Upper lobe of left lung (tissue), 6 donors: ENCODE measurements at regions not wholly inside any gene's neighbourhood (a gene's known extent, or its start where the extent isn't known, plus 50 kb on each side); places are given as distances from the start of the nearest gene placed in this dataset.

Experiments
- ATAC-seq, 2 donors: fragments of 200-7000 bp; cut with Tn5 transposase; one replicate each; pipeline ENCODE4 v1.9.1; 2022; ENCODE audit warnings: mild to moderate bottlenecking in 2 of 2, moderate library complexity in 2 of 2; ENCODE audit not compliant: low FRiP score in 2 of 2
- DNase-seq, 2 donors: peaks; one replicate each; pipeline ENCODE4 v3.0.0-alpha.2; 2019 to 2020
- H3K27ac ChIP-seq, 4 donors: fragments of 200-600 bp; sonication (generic); one replicate each; pipeline ENCODE4 v1.5.1; 2016 to 2019
- H3K27me3 ChIP-seq, 4 donors: fragments of 200-600 bp; sonication (generic); one replicate each; pipeline ENCODE4 v1.5.1; 2017 to 2019
- H3K36me3 ChIP-seq, 4 donors: fragments of 200-600 bp; sonication (generic); one replicate each; pipeline ENCODE4 v1.5.1; 2016 to 2019
- H3K4me1 ChIP-seq, 4 donors: fragments of 200-600 bp; sonication (generic); one replicate each; pipeline ENCODE4 v1.5.1; 2018 to 2019
- H3K4me3 ChIP-seq, 4 donors: fragments of 200-600 bp; sonication (generic); one replicate each; pipeline ENCODE4 v1.5.1; 2017 to 2019; ENCODE audit warnings: mild to moderate bottlenecking in 2 of 4, moderate library complexity in 1 of 4
- H3K9me3 ChIP-seq, 4 donors: fragments of 200-600 bp; sonication (generic); one replicate each; pipeline ENCODE4 v1.5.1; 2018 to 2019
- EP300 ChIP-seq, 4 donors: sonication (generic); formaldehyde crosslinking; IDR thresholded peaks; one replicate each; pipeline ENCODE4 v1.5.1; 2017; ENCODE audit warnings: antibody characterized with exemption in 4 of 4, control low read depth in 2 of 4
- POLR2A ChIP-seq, 4 donors: fragments of 450-650 bp; IDR thresholded peaks; one replicate each; pipeline ENCODE4 v1.5.1; 2016 to 2017; ENCODE audit warnings: antibody characterized with exemption in 4 of 4, mild to moderate bottlenecking in 2 of 4
- POLR2AphosphoS5 ChIP-seq, 2 donors: sonication (generic); formaldehyde crosslinking; IDR thresholded peaks; one replicate each; pipeline ENCODE4 v1.5.1; 2017; ENCODE audit warnings: antibody characterized with exemption in 2 of 2
- WGBS, 2 donors: methylation state at CpG; one replicate each; pipeline ENCODE4 v1.1.5; 2017 to 2018; 5-methylcytosine and 5-hydroxymethylcytosine counted together
- TF ChIP-seq, protein P1 (sequence below), 6 experiments: fragments of 450-650 bp in 4 of 6; fragments of 200-600 bp in 2 of 6; sonication (generic) in 2 of 6; IDR thresholded peaks; one replicate each; pipeline ENCODE4 v1.5.1; 2016 to 2019; ENCODE audit warnings: antibody characterized with exemption in 6 of 6
- donor health status: DM: no; HTN: no; CAD: no; lungs with moderate emphysema.
- donor health status: DM: no; HTN: yes; CAD: no; lungs with severe emphysema.

DNA sequence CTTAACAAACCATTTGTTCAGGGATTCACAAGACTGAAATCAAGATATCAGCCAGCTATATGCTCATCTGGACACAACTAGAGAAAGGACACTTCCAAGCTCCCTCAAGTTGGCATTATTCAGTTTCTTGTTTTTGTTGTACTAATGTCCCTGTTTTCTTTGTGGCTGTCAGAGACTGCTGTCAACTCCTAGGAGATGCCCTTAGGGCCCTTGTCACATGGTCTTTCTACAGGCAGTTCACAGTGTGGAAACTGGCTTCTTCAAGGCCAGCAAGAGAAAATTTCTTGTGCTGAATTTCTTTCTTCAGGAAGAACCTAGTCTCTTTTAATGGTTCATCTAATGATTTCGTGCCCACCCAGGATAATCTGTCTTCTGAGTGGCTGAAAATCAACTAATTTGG lies 677.2 kb upstream of the MAN1A1 start:
- WGBS, 2 donors: 80% methylated on average over 1 of the region's 1 CpG
- H3K27me3 ChIP-seq: no peaks in the 10 kb centered on the region
- H3K9me3 ChIP-seq: no peaks in the 10 kb centered on the region
- no peak for TF ChIP-seq EP300 (IDR thresholded peaks at IDR 0.05)
- TF ChIP-seq POLR2AphosphoS5 (IDR thresholded peaks at IDR 0.05): no peak
- TF ChIP-seq, protein P1, sequence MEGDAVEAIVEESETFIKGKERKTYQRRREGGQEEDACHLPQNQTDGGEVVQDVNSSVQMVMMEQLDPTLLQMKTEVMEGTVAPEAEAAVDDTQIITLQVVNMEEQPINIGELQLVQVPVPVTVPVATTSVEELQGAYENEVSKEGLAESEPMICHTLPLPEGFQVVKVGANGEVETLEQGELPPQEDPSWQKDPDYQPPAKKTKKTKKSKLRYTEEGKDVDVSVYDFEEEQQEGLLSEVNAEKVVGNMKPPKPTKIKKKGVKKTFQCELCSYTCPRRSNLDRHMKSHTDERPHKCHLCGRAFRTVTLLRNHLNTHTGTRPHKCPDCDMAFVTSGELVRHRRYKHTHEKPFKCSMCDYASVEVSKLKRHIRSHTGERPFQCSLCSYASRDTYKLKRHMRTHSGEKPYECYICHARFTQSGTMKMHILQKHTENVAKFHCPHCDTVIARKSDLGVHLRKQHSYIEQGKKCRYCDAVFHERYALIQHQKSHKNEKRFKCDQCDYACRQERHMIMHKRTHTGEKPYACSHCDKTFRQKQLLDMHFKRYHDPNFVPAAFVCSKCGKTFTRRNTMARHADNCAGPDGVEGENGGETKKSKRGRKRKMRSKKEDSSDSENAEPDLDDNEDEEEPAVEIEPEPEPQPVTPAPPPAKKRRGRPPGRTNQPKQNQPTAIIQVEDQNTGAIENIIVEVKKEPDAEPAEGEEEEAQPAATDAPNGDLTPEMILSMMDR (IDR thresholded peaks at IDR 0.05): no peak
- TF ChIP-seq POLR2A (IDR thresholded peaks at IDR 0.05): no peak
- ATAC-seq (no peak), DNase-seq (no peak)
- H3K4me1 ChIP-seq: no peaks in the 10 kb centered on the region
- H3K4me3 ChIP-seq: no peak overlapping the region
- no peak overlapping the region for H3K27ac ChIP-seq
- no peaks in the 10 kb centered on the region for H3K36me3 ChIP-seq

DNA sequence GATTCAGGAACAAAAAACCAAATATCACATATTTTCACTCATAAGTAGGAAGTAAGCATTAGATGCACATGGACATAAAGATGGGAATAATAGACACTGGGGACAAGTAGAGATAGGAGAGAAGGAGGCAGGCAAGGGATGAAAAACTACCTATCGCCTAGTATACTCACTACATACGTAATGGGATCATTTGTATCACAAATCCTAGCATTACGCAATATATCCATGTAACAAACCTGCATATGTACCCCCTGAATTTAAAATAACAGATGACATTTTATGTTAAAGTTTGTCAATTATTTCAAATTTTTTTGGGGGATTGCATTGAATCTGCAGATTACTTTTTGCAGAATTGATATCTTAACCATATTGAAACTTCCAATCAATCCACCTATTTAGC lies 660.5 kb upstream of the MAN1A1 start:
- ATAC-seq: no peak
- WGBS, 2 donors: 88 to 97% methylated on average over 3 of the region's 3 CpGs

DNA sequence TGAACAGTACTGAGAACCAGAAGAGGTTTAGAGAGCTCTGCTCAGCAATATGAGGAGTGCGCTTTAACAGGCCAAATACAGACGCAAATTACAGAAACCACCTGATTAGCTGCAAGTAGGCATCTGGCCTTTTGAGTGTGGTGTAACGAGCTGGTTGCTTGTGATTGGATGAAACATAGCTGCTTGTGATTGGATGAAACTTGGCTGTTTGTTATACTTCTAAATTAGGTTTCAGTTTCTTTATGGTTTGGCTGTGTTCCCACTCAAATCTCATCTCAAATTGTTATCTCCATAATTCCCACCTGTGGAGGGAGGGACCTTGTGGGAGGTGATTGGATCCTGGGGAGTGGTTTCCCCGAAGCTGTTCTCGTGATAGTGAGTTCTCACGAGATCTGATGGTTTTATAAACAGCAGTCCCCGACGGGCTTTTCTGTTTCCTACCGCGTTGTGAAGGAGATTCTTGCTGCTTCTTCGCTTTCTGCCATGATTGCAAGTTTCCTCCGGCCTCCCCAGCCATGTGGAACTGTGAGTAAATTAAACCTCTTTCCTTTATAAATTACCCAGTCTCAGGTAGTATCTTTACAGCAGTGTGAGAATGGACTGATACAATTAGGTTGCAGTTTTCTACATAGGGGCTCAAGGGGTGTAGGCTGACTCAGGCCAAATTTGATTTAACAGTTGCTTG lies 655.9 kb upstream of the MAN1A1 start:
- H3K27me3 ChIP-seq: no peaks in the 10 kb centered on the region
- no peaks in the 10 kb centered on the region for H3K9me3 ChIP-seq
- H3K4me1 ChIP-seq: no peaks in the 10 kb centered on the region
- DNase-seq (no peak), ATAC-seq (no peak)
- no peaks in the 10 kb centered on the region for H3K36me3 ChIP-seq
- TF ChIP-seq, protein P1 (IDR thresholded peaks at IDR 0.05): no peak
- TF ChIP-seq EP300 (IDR thresholded peaks at IDR 0.05): no peak
- TF ChIP-seq POLR2A (IDR thresholded peaks at IDR 0.05): no peak
- no peak for TF ChIP-seq POLR2AphosphoS5 (IDR thresholded peaks at IDR 0.05)
- no peak overlapping the region for H3K27ac ChIP-seq
- 88 to 90% methylated on average over 12 of the region's 12 CpGs for WGBS, 2 donors
- no peak overlapping the region for H3K4me3 ChIP-seq

More for the DNA sequence above, 660.5 kb upstream of the MAN1A1 start:
- no peaks in the 10 kb centered on the region for H3K9me3 ChIP-seq
- no peak overlapping the region for H3K27ac ChIP-seq
- H3K4me3 ChIP-seq: no peak overlapping the region
- no peak for TF ChIP-seq POLR2A (IDR thresholded peaks at IDR 0.05)
- TF ChIP-seq EP300 (IDR thresholded peaks at IDR 0.05): no peak
- TF ChIP-seq, protein P1 (IDR thresholded peaks at IDR 0.05): no peak
- no peak for TF ChIP-seq POLR2AphosphoS5 (IDR thresholded peaks at IDR 0.05)
- H3K27me3 ChIP-seq: no peaks in the 10 kb centered on the region
- no peaks in the 10 kb centered on the region for H3K4me1 ChIP-seq
- DNase-seq: no peak
- no peaks in the 10 kb centered on the region for H3K36me3 ChIP-seq

- DNase-seq (no peak), ATAC-seq (no peak)
- H3K9me3 ChIP-seq: no peaks in the 10 kb centered on the region
- H3K27me3 ChIP-seq: no peaks in the 10 kb centered on the region
- TF ChIP-seq, protein P1 (IDR thresholded peaks at IDR 0.05): no peak
- TF ChIP-seq POLR2AphosphoS5 (IDR thresholded peaks at IDR 0.05) (no peak), EP300 (IDR thresholded peaks at IDR 0.05) (no peak), POLR2A (IDR thresholded peaks at IDR 0.05) (no peak)
- H3K36me3 ChIP-seq: no peaks in the 10 kb centered on the region
- H3K4me1 ChIP-seq: no peaks in the 10 kb centered on the region
- no peak overlapping the region for H3K27ac ChIP-seq
- WGBS, 2 donors: 60% methylated on average over 3 of the region's 3 CpGs; no CpG with 5 or more reads in 1 of the 2 donors
- H3K4me3 ChIP-seq: no peak overlapping the region
Measured at GRCh38 chr6:119986934-119987549, 637.5 kb upstream of the MAN1A1 start.
